ENCODE measurements at regions not wholly inside any gene's neighbourhood (a gene's known extent, or its start where the extent isn't known, plus 50 kb on each side); places are given as distances from the start of the nearest gene placed in this dataset.

GRCh38 chr16:77618951-77619350 is 103.4 kb upstream of the NUDT7 start:
- no peaks in the 10 kb centered on the region for H3K79me1 ChIP-seq (ENCODE audit: low read depth, low read length)
- H2BK15ac ChIP-seq (ENCODE audit: low read length) = no peak overlapping the region
- no peak overlapping the region for H3K4me2 ChIP-seq (ENCODE audit: insufficient read depth in 1 of 2, low read depth in 2 of 2, low read length in 2 of 2)
- no peak overlapping the region for H2AFZ ChIP-seq (ENCODE audit: low read length)
- H3K27ac ChIP-seq (ENCODE audit: low read depth, low read length) = no peak overlapping the region
- FAIRE-seq = no peak
- H4K91ac ChIP-seq (replicated peaks; ENCODE audit: insufficient read length, low read length) = no peak overlapping the region
- H3K18ac ChIP-seq (ENCODE audit: extremely low read depth, low read length) = no peak overlapping the region
- H3K79me2 ChIP-seq (ENCODE audit: control insufficient read depth in 1 of 2, insufficient read depth in 2 of 2, low read length in 2 of 2) = no peaks in the 10 kb centered on the region
- no peak overlapping the region for H2BK12ac ChIP-seq (ENCODE audit: low read depth, low read length)
- H3K23ac ChIP-seq (ENCODE audit: insufficient read length) = no peak overlapping the region
- CTCF ChIA-PET (ENCODE audit: partially characterized antibody) = no interaction called here
- no peak overlapping the region for H2BK5ac ChIP-seq (ENCODE audit: low read depth, low read length)
- H2BK120ac ChIP-seq (replicated peaks; ENCODE audit: low read depth, low read length) = no peak overlapping the region
- H3K4me1 ChIP-seq (replicated peaks in 1 of 4; ENCODE audit: control insufficient read depth in 3 of 4, insufficient read depth in 4 of 4, low read length in 3 of 4) = no peaks in the 10 kb centered on the region
- no peaks in the 10 kb centered on the region; the same call in 1 of the 2 replicates for H3K23me2 ChIP-seq (ENCODE audit: low read depth, low read length)
- no peak for DNase-seq (ENCODE audit: low read depth in 1 of 2, low spot score in 2 of 2)
- H4K8ac ChIP-seq (ENCODE audit: extremely low read depth, insufficient read depth, low read length) = no peak overlapping the region
- H3K4ac ChIP-seq (replicated peaks; ENCODE audit: insufficient read length, low read depth, low read length) = no peak overlapping the region
- no peak overlapping the region for H2AK5ac ChIP-seq (ENCODE audit: low read depth, low read length)
- no peaks in the 10 kb centered on the region for H4K20me1 ChIP-seq (replicated peaks in 1 of 2; ENCODE audit: control insufficient read depth in 1 of 2, insufficient read depth in 2 of 2, low read length in 2 of 2)
- H3K56ac ChIP-seq (replicated peaks; ENCODE audit: insufficient read length, low read depth, low read length) = no peak overlapping the region
- POLR2A ChIA-PET (ENCODE audit: partially characterized antibody) = no interaction called here
- WGBS, 2 experiments (ENCODE audit: extremely low coverage in 1 of 2, insufficient coverage in 1 of 2, insufficient read length in 1 of 2, insufficient replicate concordance in 2 of 2, low coverage in 1 of 2, low lambda C conversion rate in 2 of 2, missing lambda C conversion rate in 1 of 2) = 76% methylated on average over 5 of the region's 5 CpGs; no CpG with 5 or more reads in 1 of the 2 experiments
- H3K36me3 ChIP-seq (ENCODE audit: control insufficient read depth in 2 of 4, insufficient read depth in 4 of 4, low read length in 3 of 4) = no peaks in the 10 kb centered on the region
- H3K9ac ChIP-seq (replicated peaks in 1 of 4; ENCODE audit: extremely low read depth in 1 of 4, low read depth in 3 of 4, low read length in 3 of 4) = no peak overlapping the region
- no peak overlapping the region for H3K4me3 ChIP-seq (ENCODE audit: extremely low read depth in 1 of 4, insufficient read depth in 2 of 4, low read depth in 3 of 4, low read length in 4 of 4)
- no peak overlapping the region for H3K14ac ChIP-seq (ENCODE audit: insufficient read length)
- H4K5ac ChIP-seq (ENCODE audit: insufficient read length, low read depth, low read length) = no peak overlapping the region
- no peaks in the 10 kb centered on the region for H3K27me3 ChIP-seq (replicated peaks in 1 of 4; ENCODE audit: control insufficient read depth in 3 of 4, extremely low read depth in 1 of 4, insufficient read depth in 3 of 4, low read length in 3 of 4)
- H2BK20ac ChIP-seq (ENCODE audit: low read length) = no peak overlapping the region
- no peaks in the 10 kb centered on the region for H3K9me3 ChIP-seq (ENCODE audit: insufficient read depth in 2 of 2, low read depth in 1 of 2, low read length in 1 of 2)
- TF ChIP-seq TBP (IDR thresholded peaks at IDR 0.05; ENCODE audit: low read depth, low read length) = no peak
- TF ChIP-seq ASH2L (IDR thresholded peaks at IDR 0.05; ENCODE audit: low read length) = no peak
- no peak for TF ChIP-seq ATF2 (IDR thresholded peaks at IDR 0.05; ENCODE audit: low read length)
- no peak for TF ChIP-seq SUZ12 (IDR thresholded peaks at IDR 0.05; ENCODE audit: low read length)
- no peak for TF ChIP-seq POU5F1 (IDR thresholded peaks at IDR 0.05; ENCODE audit: low read depth, low read length)
- no peak for TF ChIP-seq SIX5 (IDR thresholded peaks at IDR 0.05; ENCODE audit: low read depth, low read length)
- no peak for TF ChIP-seq SP1 (IDR thresholded peaks at IDR 0.05; ENCODE audit: low read depth, low read length)
- TF ChIP-seq SRF (IDR thresholded peaks at IDR 0.05; ENCODE audit: low read depth, low read length) = no peak
- TF ChIP-seq RBBP5 (IDR thresholded peaks at IDR 0.05; ENCODE audit: borderline replicate concordance, low read depth, low read length) = no peak
- no peak for TF ChIP-seq CBX5 (IDR thresholded peaks at IDR 0.05; ENCODE audit: low read depth, low read length)
- no peak for TF ChIP-seq POLR2AphosphoS5 (IDR thresholded peaks at IDR 0.05; ENCODE audit: low read depth, low read length)

All from H1 (cell line).